ENCODE measurements at regions not wholly inside any gene's neighbourhood (a gene's known extent, or its start where the extent isn't known, plus 50 kb on each side); places are given as distances from the start of the nearest gene placed in this dataset.
"Not testable (repeated sequence)": the region's sequence is repeated elsewhere in the genome, so short reads cannot be mapped to it uniquely, and the experiment has no call there.

GRCh38 chr2:2738276-2738675, 407.2 kb upstream of the MYT1L start:
- CTCF ChIA-PET = no interaction called here
- POLR2A ChIA-PET = no interaction called here

GRCh38 chr2:2735041-2735440, 404.0 kb upstream of the MYT1L start:
- ChIA-PET POLR2A (no interaction called here), CTCF (no interaction called here)

DNA sequence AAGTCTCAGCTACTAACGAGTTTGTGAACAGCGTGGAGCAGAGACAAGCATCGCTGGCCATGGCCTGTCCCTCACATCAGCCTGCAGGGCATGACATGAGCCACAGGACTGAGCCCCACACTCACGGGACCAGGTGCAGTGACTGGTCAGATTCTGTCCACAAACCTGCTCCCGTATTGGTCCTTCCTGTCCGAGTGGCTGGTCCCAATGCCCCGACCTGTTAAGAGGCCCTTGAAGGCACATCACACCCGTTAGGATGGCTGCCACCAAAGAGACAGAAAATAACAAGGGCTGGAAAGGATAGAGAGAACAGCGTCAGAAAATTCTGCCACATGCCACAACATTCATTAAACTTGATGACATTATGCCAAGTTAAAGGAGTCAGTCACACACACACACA, 403.2 kb upstream of the MYT1L start:
- POLR2A ChIA-PET = no interaction called here

DNA sequence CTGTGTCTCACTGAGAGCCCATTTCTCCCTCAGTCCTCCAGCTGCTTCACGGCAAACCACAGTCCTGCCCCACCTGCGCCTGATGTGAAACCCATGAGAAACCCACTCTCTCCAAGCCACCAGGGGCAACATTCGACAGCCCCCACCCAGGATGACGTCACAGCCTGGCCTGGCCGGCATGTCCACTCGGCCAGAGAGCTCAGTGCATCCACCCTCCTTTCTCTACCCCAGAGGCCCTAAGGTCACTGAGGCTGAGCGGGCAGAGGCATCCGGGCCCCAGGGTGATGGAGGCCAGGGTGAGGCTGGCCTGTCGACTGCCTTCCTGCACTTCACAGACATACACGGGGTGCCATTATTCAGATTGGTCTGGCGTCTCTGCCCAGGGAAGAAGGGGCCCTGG, 402.7 kb upstream of the MYT1L start:
- ChIA-PET POLR2A (no interaction called here), CTCF (no interaction called here)

More for the DNA sequence above, 403.2 kb upstream of the MYT1L start:
- CTCF ChIA-PET = no interaction called here

- ChIA-PET POLR2A (no interaction called here), CTCF (no interaction called here)
Observed at GRCh38 chr2:2732331-2733119, 401.4 kb upstream of the MYT1L start.

GRCh38 chr2:2731816-2732284, 400.8 kb upstream of the MYT1L start:
- ChIA-PET CTCF (no interaction called here), POLR2A (no interaction called here)

DNA sequence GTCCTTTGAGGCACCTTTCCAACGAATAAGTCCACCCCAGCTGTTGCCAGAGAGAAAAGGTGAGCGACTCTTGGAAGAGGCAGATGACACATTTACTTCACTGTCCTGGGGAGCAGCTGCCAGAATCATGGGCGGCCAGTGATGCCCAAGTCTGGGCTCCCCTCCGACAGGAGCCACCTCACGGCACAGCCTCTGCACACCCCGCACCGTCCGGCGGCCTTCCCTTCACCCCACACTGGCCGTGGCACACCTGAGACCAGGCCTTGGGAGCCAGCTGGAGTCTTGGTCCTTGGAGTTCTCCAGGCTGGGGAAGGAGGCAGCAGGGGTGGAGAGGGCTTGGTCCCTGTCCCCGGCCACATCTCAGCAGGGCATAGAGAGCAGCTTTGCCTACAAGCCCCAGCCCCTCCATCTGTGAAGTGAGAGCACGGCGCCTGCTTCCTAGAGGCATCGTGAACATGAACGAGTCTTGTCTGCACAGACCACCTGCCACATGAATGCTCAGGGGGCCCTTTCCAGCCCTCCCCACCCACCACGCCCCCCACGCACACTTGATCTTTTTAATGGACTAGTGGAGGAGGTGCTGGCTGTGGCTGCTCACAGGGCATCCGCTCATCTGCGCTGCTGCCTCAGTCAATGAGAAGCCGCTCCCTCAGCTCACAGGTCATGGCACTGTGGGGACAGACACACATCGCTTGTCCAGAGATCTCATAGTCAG, 400.2 kb upstream of the MYT1L start:
- CTCF ChIA-PET = interaction anchor here (0.6 kb wide), 1 partner anchor 244 kb away, joined by 3 read pairs; no protein-coding TSS in a partner anchor

GRCh38 chr2:2730301-2730833, 399.3 kb upstream of the MYT1L start:
- POLR2A ChIA-PET = no interaction called here
- CTCF ChIA-PET = no interaction called here

More for the DNA sequence above, 400.2 kb upstream of the MYT1L start:
- POLR2A ChIA-PET = no interaction called here

- POLR2A ChIA-PET = no interaction called here
- CTCF ChIA-PET = no interaction called here
Observed at GRCh38 chr2:2729246-2729645, 398.2 kb upstream of the MYT1L start.

DNA sequence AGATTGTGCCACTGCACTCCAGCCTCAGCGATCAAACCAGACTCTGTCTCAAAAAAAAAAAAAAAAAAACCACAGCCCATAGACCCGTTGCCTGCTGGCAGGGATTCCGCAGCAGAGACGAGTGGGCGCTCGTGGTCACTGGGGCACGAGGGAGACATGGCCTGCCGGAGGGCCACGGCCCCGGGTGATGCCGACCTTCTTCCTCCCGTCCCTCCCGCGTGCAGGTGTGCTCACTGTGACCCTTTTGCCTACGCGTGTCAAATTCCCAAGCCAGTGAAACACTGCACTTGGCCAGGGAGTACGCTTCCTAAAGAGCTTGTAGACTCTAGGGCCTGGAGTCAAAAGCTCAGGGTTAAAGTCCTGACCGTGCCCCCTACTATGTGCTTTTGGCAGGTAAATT, 397.6 kb upstream of the MYT1L start:
- ChIA-PET POLR2A (no interaction called here), CTCF (no interaction called here)

DNA sequence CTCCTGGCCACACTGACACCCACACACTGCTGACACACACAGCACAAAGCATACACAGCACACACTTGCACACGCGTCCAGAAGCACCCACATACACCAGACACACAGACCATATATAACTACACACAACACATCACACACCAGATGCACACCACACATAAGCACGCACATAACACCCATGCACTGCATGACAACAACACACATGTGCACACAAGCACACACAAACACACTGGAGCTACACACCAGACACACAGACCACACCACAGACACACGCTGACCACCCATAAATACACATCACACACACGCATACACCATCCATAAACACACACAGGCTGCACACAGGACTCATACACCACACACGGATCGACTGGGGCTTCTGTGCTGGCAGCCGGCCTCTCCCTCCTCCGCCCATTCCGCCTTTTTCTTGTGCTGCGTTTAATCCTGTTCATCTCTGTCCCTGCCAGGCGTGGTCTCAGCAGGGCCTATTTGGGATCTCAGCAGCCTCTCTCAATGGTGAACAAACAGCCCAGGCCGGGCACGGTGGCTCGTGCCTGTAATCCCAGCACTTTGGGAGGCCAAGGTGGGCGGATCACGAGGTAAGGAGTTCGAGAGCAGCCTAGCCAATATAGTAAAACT, 396.9 kb upstream of the MYT1L start:
- ChIA-PET POLR2A (no interaction called here), CTCF (no interaction called here)

DNA sequence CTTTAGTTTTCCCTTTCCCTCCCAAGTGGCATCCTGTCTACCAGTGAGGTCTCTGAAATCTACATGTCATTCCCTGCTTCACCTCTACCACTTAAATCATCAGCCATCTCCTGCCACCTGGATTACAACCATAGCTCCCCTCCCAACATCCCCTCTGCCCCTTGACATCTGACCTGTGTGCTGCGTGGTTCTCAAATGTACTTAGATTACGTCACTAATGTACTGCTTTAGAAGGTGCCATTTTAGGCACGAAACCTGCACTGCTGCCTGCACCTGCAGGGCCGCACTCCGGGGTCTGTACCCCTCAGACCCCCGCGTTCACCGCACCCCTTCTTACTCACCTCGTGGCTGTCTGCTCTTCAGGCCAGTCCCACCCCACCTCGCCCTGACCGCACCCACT, 395.1 kb upstream of the MYT1L start:
- POLR2A ChIA-PET = no interaction called here
- CTCF ChIA-PET = no interaction called here

DNA sequence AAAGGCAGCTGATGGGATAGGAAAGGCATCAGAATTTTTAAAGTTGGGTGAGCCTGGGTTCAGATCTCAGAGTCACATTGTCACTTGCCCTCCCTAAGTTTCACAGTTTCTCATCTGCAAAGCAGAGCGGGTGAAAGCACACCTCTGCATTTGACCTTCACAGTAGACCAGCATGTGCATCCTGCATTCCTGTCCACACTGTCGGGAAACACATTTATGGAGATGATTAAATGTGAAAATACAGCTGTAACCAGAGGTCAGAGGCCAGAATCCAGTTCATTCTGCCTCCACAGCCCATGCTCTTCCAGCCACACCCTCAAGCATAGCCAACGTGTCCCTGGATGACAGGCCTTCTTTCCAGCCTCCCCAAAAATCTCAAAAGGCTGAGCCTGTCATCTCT, 392.0 kb upstream of the MYT1L start:
- ChIA-PET CTCF (no interaction called here), POLR2A (no interaction called here)

GRCh38 chr2:2721296-2721835, 390.3 kb upstream of the MYT1L start:
- ChIA-PET CTCF (no interaction called here), POLR2A (no interaction called here)

- CTCF ChIA-PET = not testable (repeated sequence)
Observed at GRCh38 chr2:2720806-2721205, 389.7 kb upstream of the MYT1L start.

GRCh38 chr2:2720351-2720750, 389.3 kb upstream of the MYT1L start:
- CTCF ChIA-PET = no interaction called here
- POLR2A ChIA-PET = no interaction called here

More at GRCh38 chr2:2720806-2721205, 389.7 kb upstream of the MYT1L start:
- POLR2A ChIA-PET = not testable (repeated sequence)

DNA sequence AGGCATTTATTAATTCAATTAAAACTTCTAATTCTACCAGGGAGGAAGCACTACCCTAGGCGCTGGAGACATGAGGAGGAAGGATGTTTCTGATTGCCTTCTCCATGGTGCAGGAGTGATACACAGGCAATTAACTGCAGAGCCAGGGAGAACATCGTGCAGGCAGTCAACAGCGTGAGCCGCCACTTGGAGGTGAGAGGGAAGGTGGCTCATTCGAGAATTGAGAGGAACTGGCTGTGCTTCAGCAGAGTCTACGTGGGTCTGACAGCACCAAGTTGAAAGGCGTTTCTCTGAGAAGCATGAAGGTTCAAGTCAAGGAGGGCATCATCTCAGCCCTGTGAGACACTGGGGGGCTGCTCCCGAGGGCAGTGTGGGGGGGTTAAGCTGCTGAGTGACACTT, 388.7 kb upstream of the MYT1L start:
- ChIA-PET POLR2A (no interaction called here), CTCF (no interaction called here)

- POLR2A ChIA-PET = no interaction called here
- CTCF ChIA-PET = no interaction called here
Observed at GRCh38 chr2:2719015-2719414, 387.9 kb upstream of the MYT1L start.

DNA sequence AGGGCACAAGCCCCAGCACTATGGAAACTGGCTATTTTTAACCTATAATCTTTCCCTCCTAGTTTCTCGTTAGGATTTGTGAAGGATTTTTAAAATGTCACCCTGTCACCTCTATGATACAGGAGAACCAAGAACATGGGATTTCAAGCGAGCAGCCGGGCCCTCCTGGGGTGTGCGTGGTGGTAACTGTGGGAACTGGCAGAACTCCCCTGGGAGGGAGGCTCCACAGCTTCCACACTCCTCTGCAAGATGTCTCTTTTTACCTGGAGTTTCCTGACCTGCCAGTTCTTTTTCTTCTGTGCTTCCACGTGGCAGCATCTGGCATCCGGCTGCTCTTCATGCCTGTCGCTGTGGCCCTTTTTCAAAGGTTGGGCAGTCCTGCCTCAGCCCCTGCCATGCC, 386.3 kb upstream of the MYT1L start:
- ChIA-PET CTCF (no interaction called here), POLR2A (no interaction called here)

DNA sequence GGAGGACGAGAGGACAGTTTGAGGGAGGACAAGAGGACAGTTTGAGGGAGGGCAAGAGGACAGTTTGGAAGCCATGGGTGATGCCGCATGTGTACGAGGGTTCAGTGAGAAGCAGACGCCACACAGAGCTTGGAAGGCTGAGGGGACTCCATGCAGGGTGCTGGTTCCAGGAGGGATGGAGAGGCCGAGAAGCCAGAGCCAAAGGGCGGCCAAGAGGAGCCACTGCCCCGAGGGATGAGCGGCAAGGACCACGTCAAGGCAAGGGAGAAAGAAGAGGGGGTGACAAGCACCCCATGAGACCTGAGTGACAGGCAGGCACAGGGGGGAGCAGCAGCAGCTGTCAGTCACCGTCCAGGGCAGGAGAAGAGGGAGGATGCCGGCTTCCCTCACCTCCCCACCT, 385.7 kb upstream of the MYT1L start:
- POLR2A ChIA-PET = no interaction called here
- CTCF ChIA-PET = no interaction called here

Measured in activated CD8-positive, alpha-beta memory T cell treated with anti-CD3 and anti-CD28 coated beads for 36 hours (primary cell).